HCT116 (cell line): ENCODE measurements at regions not wholly inside any gene's neighbourhood (a gene's known extent, or its start where the extent isn't known, plus 50 kb on each side); places are given as distances from the start of the nearest gene placed in this dataset.

Experiments
- ATAC-seq: fragments of 200-7000 bp; cut with Tn5 transposase; 2 replicates; pipeline ENCODE4 v1.9.1; 2020; ENCODE audit warnings: mild to moderate bottlenecking, moderate library complexity
- BruUV-seq: library from RNA; stranded (reverse); fragments of 400-500 nt; replicated peaks from 2 replicates; lab custom pipeline; 2021; lab: Mats Ljungman, UMichigan
- CTCF ChIA-PET: fragments of 300-600 bp; sonication (Branson Sonifier 250); formaldehyde crosslinking; loops from one replicate; lab custom pipeline; 2021; ENCODE audit warnings: antibody characterized with exemption; lab: Charles Lee
- POLR2A ChIA-PET: fragments of 300-600, 350-600 bp; sonication (Branson Sonifier 250); formaldehyde crosslinking; loops from one replicate; lab custom pipeline; 2021; ENCODE audit warnings: antibody characterized with exemption; lab: Charles Lee
- RAD21 ChIA-PET, 2 experiments: fragments of 300-600 bp; sonication (Branson Sonifier 250); formaldehyde crosslinking; loops; one replicate each; lab custom pipeline; 2023; ENCODE audit warnings: low total read pairs in 2 of 2; ENCODE audit not compliant: uncharacterized antibody in 2 of 2, unreplicated experiment in 2 of 2, low non-redundant PET in 1 of 2; lab: Charles Lee
- DNase-seq: peaks from one replicate; pipeline ENCODE4 v3.0.0-alpha.2; 2010; ENCODE audit warnings: low read depth, low spot score
- H2AFZ ChIP-seq: fragments of 200-600 bp; shearing (Covaris generic), sonication (generic); 2 replicates; pipeline ENCODE4 v1.6.1; 2017; ENCODE audit warnings: low read depth, mixed run types, mixed read lengths, antibody characterized with exemption, low read length; ENCODE audit not compliant: poor library complexity, severe bottlenecking
- H3K27ac ChIP-seq: 2 replicates; pipeline ENCODE4 v1.5.1; 2012; ENCODE audit warnings: low read depth, low read length
- H3K27me3 ChIP-seq: fragments of 200-600 bp; sonication (generic); 2 replicates; pipeline ENCODE4 v1.6.1; 2016; ENCODE audit warnings: mixed run types, low read length, mixed read lengths; ENCODE audit not compliant: insufficient read depth
- H3K36me3 ChIP-seq, 2 experiments: fragments of 200-500 bp in 1 of 2; fragments of 200-600 bp in 1 of 2; sonication (Bioruptor generic) in 1 of 2; sonication (generic) in 1 of 2; 2 replicates each; pipeline versions ENCODE4 v1.5.1 to v1.6.1; 2014 to 2016; ENCODE audit warnings: low read length in 2 of 2, inconsistent platforms in 1 of 2, mixed read lengths in 1 of 2, mixed run types in 1 of 2; ENCODE audit not compliant: insufficient read depth in 2 of 2, control insufficient read depth in 1 of 2
- H3K4me1 ChIP-seq, 2 experiments: fragments of 200-600 bp in 1 of 2; sonication (generic) in 1 of 2; 2 replicates each; pipeline versions ENCODE4 v1.5.1 to v1.6.1; 2012 to 2017; ENCODE audit warnings: low read length in 2 of 2, inconsistent platforms in 1 of 2, mild to moderate bottlenecking in 1 of 2, mixed read lengths in 1 of 2, mixed run types in 1 of 2, moderate library complexity in 1 of 2; ENCODE audit not compliant: insufficient read depth in 2 of 2, control insufficient read depth in 1 of 2
- H3K4me2 ChIP-seq: fragments of 200-600 bp; sonication (generic); 2 replicates; pipeline ENCODE4 v1.6.1; 2017; ENCODE audit warnings: mixed run types, low read length, mixed read lengths
- H3K4me3 ChIP-seq, 2 experiments: fragments of 200-600 bp in 1 of 2; sonication (generic) in 1 of 2; replicated peaks in 1 of 2; 2 replicates each; pipeline ENCODE4 v1.5.1; 2011 to 2016; ENCODE audit warnings: low read length in 2 of 2, control low read depth in 1 of 2, low read depth in 1 of 2, mild to moderate bottlenecking in 1 of 2, mixed read lengths in 1 of 2, mixed run types in 1 of 2
- H3K79me2 ChIP-seq: fragments of 200-600 bp; sonication (generic); 2 replicates; pipeline ENCODE4 v1.6.1; 2017; ENCODE audit warnings: mild to moderate bottlenecking, mixed run types, low read length, moderate library complexity, mixed read lengths; ENCODE audit not compliant: insufficient read depth
- H3K9ac ChIP-seq: fragments of 200-600 bp; sonication (generic); 2 replicates; pipeline ENCODE4 v1.6.1; 2016; ENCODE audit warnings: low read length, mixed read lengths
- H3K9me2 ChIP-seq: fragments of 200-600 bp; sonication (generic), shearing (Covaris generic); 2 replicates; pipeline ENCODE4 v1.6.1; 2017; ENCODE audit warnings: mixed run types, mild to moderate bottlenecking, moderate library complexity; ENCODE audit not compliant: insufficient read depth
- H3K9me3 ChIP-seq, 2 experiments: fragments of 200-500 bp in 1 of 2; fragments of 200-600 bp in 1 of 2; sonication (Bioruptor generic) in 1 of 2; sonication (generic) in 1 of 2; 2 replicates each; pipeline ENCODE4 v1.6.1; 2014 to 2017; ENCODE audit warnings: low read length in 2 of 2, mixed read lengths in 2 of 2, inconsistent platforms in 1 of 2, low read depth in 1 of 2, mild to moderate bottlenecking in 1 of 2, mixed run types in 1 of 2, moderate library complexity in 1 of 2; ENCODE audit not compliant: control insufficient read depth in 1 of 2, insufficient read depth in 1 of 2
- H4K20me1 ChIP-seq: fragments of 200-600 bp; sonication (generic), shearing (Covaris generic); 2 replicates; pipeline ENCODE4 v1.6.1; 2017; ENCODE audit warnings: mixed run types, mild to moderate bottlenecking, moderate library complexity; ENCODE audit not compliant: insufficient read depth
- ATF3 ChIP-seq: IDR thresholded peaks from 2 replicates; pipeline ENCODE4 v1.6.1; 2012
- CBX3 ChIP-seq: IDR thresholded peaks from 2 replicates; pipeline ENCODE4 v1.6.1; 2012; ENCODE audit warnings: low read depth
- CEBPB ChIP-seq: IDR thresholded peaks from 2 replicates; pipeline ENCODE4 v1.6.1; 2012; ENCODE audit warnings: low read depth
- EGR1 ChIP-seq: IDR thresholded peaks from 2 replicates; pipeline ENCODE4 v1.6.1; 2012; ENCODE audit warnings: low read depth
- ELF1 ChIP-seq: IDR thresholded peaks from 2 replicates; pipeline ENCODE4 v1.6.1; 2012; ENCODE audit warnings: low read depth, borderline replicate concordance
- EZH2 ChIP-seq: fragments of 200-600 bp; sonication (generic); IDR thresholded peaks from 2 replicates; pipeline ENCODE4 v1.6.1; 2017; ENCODE audit warnings: antibody characterized with exemption, mixed run types
- EZH2phosphoT487 ChIP-seq: fragments of 200-600 bp; IDR thresholded peaks from 2 replicates; pipeline ENCODE4 v1.6.1; 2018; ENCODE audit warnings: antibody characterized with exemption, borderline replicate concordance
- POLR2A ChIP-seq: IDR thresholded peaks from 2 replicates; pipeline ENCODE4 v1.7.0; 2011; ENCODE audit warnings: borderline replicate concordance; ENCODE audit not compliant: insufficient read depth, insufficient read length; ENCODE audit errors: extremely low read depth
- POLR2AphosphoS5 ChIP-seq: IDR thresholded peaks from 2 replicates; pipeline ENCODE4 v1.6.1; 2011; ENCODE audit warnings: mild to moderate bottlenecking, low read depth, low read length, moderate library complexity
- TCF7L2 ChIP-seq: IDR thresholded peaks from 2 replicates; pipeline ENCODE4 v1.7.0; 2011; ENCODE audit warnings: borderline replicate concordance, inconsistent platforms; ENCODE audit not compliant: insufficient read depth, insufficient read length; ENCODE audit errors: extremely low read depth
- YY1 ChIP-seq: IDR thresholded peaks from 2 replicates; pipeline ENCODE4 v1.6.1; 2011; ENCODE audit warnings: low read length, low read depth, moderate library complexity, mild to moderate bottlenecking; ENCODE audit not compliant: insufficient replicate concordance; ENCODE audit errors: extremely low read depth
- ZNF274 ChIP-seq: fragments of 200-500 bp; sonication (Bioruptor generic); IDR thresholded peaks from 2 replicates; pipeline ENCODE4 v1.6.1; 2014; ENCODE audit warnings: mild to moderate bottlenecking, low read depth, low read length, inconsistent platforms
- intact Hi-C: fragments of 100-400 bp; cut with micrococcal nuclease; formaldehyde crosslinking; loops from 2 replicates; pipeline ENCODE4 v1.10.0; 2022
- TF ChIP-seq, protein P1 (sequence below): IDR thresholded peaks from 2 replicates; pipeline ENCODE4 v1.6.1; 2012; ENCODE audit warnings: low read depth
- TF ChIP-seq, protein P2 (sequence below): IDR thresholded peaks from 2 replicates; pipeline ENCODE4 v1.6.1; 2012

- no peak for TF ChIP-seq POLR2A
These were observed 1250.8 kb upstream of the CDH18 start (continued) for GRCh38 chr5:21238786-21239185.

- ATAC-seq: no peak
- Histone ChIP-seq H3K4me1 (no peaks in the 10 kb centered on the region), H3K4me2 (no peak overlapping the region)
- ChIA-PET RAD21 (no interaction called here), CTCF (no interaction called here)
- intact Hi-C loops: no loop called here
- no peak for TF ChIP-seq POLR2A
- TF ChIP-seq CEBPB: no peak
- no peak for TF ChIP-seq CBX3
- no peak for TF ChIP-seq EGR1
- TF ChIP-seq, protein P1, sequence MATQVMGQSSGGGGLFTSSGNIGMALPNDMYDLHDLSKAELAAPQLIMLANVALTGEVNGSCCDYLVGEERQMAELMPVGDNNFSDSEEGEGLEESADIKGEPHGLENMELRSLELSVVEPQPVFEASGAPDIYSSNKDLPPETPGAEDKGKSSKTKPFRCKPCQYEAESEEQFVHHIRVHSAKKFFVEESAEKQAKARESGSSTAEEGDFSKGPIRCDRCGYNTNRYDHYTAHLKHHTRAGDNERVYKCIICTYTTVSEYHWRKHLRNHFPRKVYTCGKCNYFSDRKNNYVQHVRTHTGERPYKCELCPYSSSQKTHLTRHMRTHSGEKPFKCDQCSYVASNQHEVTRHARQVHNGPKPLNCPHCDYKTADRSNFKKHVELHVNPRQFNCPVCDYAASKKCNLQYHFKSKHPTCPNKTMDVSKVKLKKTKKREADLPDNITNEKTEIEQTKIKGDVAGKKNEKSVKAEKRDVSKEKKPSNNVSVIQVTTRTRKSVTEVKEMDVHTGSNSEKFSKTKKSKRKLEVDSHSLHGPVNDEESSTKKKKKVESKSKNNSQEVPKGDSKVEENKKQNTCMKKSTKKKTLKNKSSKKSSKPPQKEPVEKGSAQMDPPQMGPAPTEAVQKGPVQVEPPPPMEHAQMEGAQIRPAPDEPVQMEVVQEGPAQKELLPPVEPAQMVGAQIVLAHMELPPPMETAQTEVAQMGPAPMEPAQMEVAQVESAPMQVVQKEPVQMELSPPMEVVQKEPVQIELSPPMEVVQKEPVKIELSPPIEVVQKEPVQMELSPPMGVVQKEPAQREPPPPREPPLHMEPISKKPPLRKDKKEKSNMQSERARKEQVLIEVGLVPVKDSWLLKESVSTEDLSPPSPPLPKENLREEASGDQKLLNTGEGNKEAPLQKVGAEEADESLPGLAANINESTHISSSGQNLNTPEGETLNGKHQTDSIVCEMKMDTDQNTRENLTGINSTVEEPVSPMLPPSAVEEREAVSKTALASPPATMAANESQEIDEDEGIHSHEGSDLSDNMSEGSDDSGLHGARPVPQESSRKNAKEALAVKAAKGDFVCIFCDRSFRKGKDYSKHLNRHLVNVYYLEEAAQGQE: no peak
- no peak for TF ChIP-seq ZNF274
- TF ChIP-seq EZH2: no peak
- TF ChIP-seq TCF7L2: no peak
- TF ChIP-seq EZH2phosphoT487: no peak
- no peak for TF ChIP-seq ELF1
- TF ChIP-seq ATF3: no peak
- TF ChIP-seq POLR2AphosphoS5: no peak
- TF ChIP-seq, protein P2, sequence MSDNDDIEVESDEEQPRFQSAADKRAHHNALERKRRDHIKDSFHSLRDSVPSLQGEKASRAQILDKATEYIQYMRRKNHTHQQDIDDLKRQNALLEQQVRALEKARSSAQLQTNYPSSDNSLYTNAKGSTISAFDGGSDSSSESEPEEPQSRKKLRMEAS: no peak
- TF ChIP-seq YY1: no peak
- TF ChIP-seq, all 23 proteins: peak for 0
- Histone ChIP-seq H3K79me2 (no peaks in the 10 kb centered on the region), H3K27me3 (no peaks in the 10 kb centered on the region), H3K4me3 (no peak overlapping the region), H2AFZ (no peak overlapping the region), H3K27ac (no peak overlapping the region), H3K9me2 (no peaks in the 10 kb centered on the region), H3K9me3 (peaks cover 5 to 12% of the 10 kb centered on the region in 2 experiments; a peak in 2 of 4 replicates), H4K20me1 (no peaks in the 10 kb centered on the region), H3K36me3 (no peaks in the 10 kb centered on the region), H3K9ac (no peak overlapping the region)
- POLR2A ChIA-PET: no interaction called here
- no TSS peak for BruUV-seq
- DNase-seq: no peak
These were observed 1249.5 kb upstream of the CDH18 start for GRCh38 chr5:21237461-21237860.
